HEK293 (cell line): ENCODE measurements at regions not wholly inside any gene's neighbourhood (a gene's known extent, or its start where the extent isn't known, plus 50 kb on each side); places are given as distances from the start of the nearest gene placed in this dataset.

Experiments
- CTCF ChIA-PET: fragments of 350-600 bp; formaldehyde crosslinking; extraction: SDS; loops from one replicate; lab custom pipeline; 2021; ENCODE audit warnings: antibody characterized with exemption; lab: Yijun Ruan, JAX
- POLR2A ChIA-PET: fragments of 300-600 bp; formaldehyde crosslinking; extraction: SDS; loops from one replicate; lab custom pipeline; 2020; ENCODE audit warnings: antibody characterized with exemption, inconsistent platforms; lab: Yijun Ruan, JAX
- H3K27ac ChIP-seq: fragments of 200-500 bp; sonication (Bioruptor generic); 2 replicates; pipeline ENCODE4 v1.5.1; 2014; ENCODE audit warnings: low read depth, low read length, control low read depth, inconsistent platforms; ENCODE audit errors: extremely low read depth
- H3K36me3 ChIP-seq, 2 experiments: fragments of 200-500 bp in 1 of 2; sonication (Bioruptor generic) in 1 of 2; 1 replicate in 1 of 2; 2 replicates in 1 of 2; pipeline ENCODE4 v1.5.1; 2014 to 2017; ENCODE audit warnings: inconsistent platforms in 2 of 2, low read length in 2 of 2; ENCODE audit not compliant: control insufficient read depth in 2 of 2, insufficient read depth in 1 of 2
- H3K4me1 ChIP-seq: fragments of 200-500 bp; sonication (Bioruptor generic); 2 replicates; pipeline ENCODE4 v1.5.1; 2014; ENCODE audit warnings: mild to moderate bottlenecking, low read length, inconsistent platforms; ENCODE audit not compliant: control insufficient read depth, insufficient read depth
- H3K4me3 ChIP-seq: 2 replicates; pipeline ENCODE4 v1.5.1; 2011; ENCODE audit warnings: low read depth, mild to moderate bottlenecking, control low read depth, low read length, moderate library complexity
- H3K9me3 ChIP-seq: fragments of 200-500 bp; sonication (Bioruptor generic); 2 replicates; pipeline ENCODE4 v1.5.1; 2014; ENCODE audit warnings: low read depth, low read length, inconsistent platforms; ENCODE audit not compliant: control insufficient read depth, insufficient read depth
- GLIS2 ChIP-seq: fragments of 450-650 bp; formaldehyde crosslinking; IDR thresholded peaks from 2 replicates; pipeline ENCODE4 v1.5.1; 2016; ENCODE audit warnings: missing biosample characterization, missing genetic modification characterization
- ZBTB17 ChIP-seq: fragments of 450-650 bp; formaldehyde crosslinking; IDR thresholded peaks from 2 replicates; pipeline ENCODE4 v1.5.1; 2016; ENCODE audit warnings: missing biosample characterization, missing genetic modification characterization
- ZBTB8A ChIP-seq: fragments of 450-650 bp; formaldehyde crosslinking; IDR thresholded peaks from 2 replicates; pipeline ENCODE4 v1.5.1; 2016; ENCODE audit warnings: missing biosample characterization, missing genetic modification characterization
- ZIC2 ChIP-seq: fragments of 450-650 bp; formaldehyde crosslinking; IDR thresholded peaks from 2 replicates; pipeline ENCODE4 v1.5.1; 2016; ENCODE audit warnings: missing biosample characterization, missing genetic modification characterization
- ZNF202 ChIP-seq: fragments of 450-650 bp; formaldehyde crosslinking; IDR thresholded peaks from 2 replicates; pipeline ENCODE4 v1.5.1; 2016; ENCODE audit warnings: missing biosample characterization, missing genetic modification characterization, borderline replicate concordance
- ZNF394 ChIP-seq: fragments of 450-650 bp; formaldehyde crosslinking; IDR thresholded peaks from 2 replicates; pipeline ENCODE4 v1.5.1; 2016; ENCODE audit warnings: missing biosample characterization, missing genetic modification characterization, mild to moderate bottlenecking, moderate library complexity, borderline replicate concordance
- ZNF423 ChIP-seq: fragments of 450-650 bp; formaldehyde crosslinking; IDR thresholded peaks from 2 replicates; pipeline ENCODE4 v1.5.1; 2016; ENCODE audit warnings: missing biosample characterization, missing genetic modification characterization
- ZNF629 ChIP-seq: fragments of 450-650 bp; formaldehyde crosslinking; IDR thresholded peaks from 2 replicates; pipeline ENCODE4 v1.5.1; 2017; ENCODE audit warnings: missing biosample characterization, missing genetic modification characterization
- ZNF707 ChIP-seq: fragments of 450-650 bp; formaldehyde crosslinking; IDR thresholded peaks from 2 replicates; pipeline ENCODE4 v1.5.1; 2016; ENCODE audit warnings: missing biosample characterization, missing genetic modification characterization
- ZNF791 ChIP-seq: fragments of 450-650 bp; formaldehyde crosslinking; IDR thresholded peaks from 2 replicates; pipeline ENCODE4 v1.5.1; 2016; ENCODE audit warnings: missing biosample characterization, missing genetic modification characterization
- TF ChIP-seq, protein P1 (sequence below): fragments of 450-650 bp; formaldehyde crosslinking; IDR thresholded peaks from 2 replicates; pipeline ENCODE4 v1.5.1; 2016; ENCODE audit warnings: missing biosample characterization, missing genetic modification characterization
- TF ChIP-seq, protein P2 (sequence below): fragments of 450-650 bp; formaldehyde crosslinking; IDR thresholded peaks from 2 replicates; pipeline ENCODE4 v1.5.1; 2016; ENCODE audit warnings: missing biosample characterization, missing genetic modification characterization
- TF ChIP-seq, protein P3 (sequence below): fragments of 450-650 bp; formaldehyde crosslinking; IDR thresholded peaks from 2 replicates; pipeline ENCODE4 v1.5.1; 2016; ENCODE audit warnings: missing biosample characterization, missing genetic modification characterization
- TF ChIP-seq, protein P4 (sequence below): fragments of 450-650 bp; formaldehyde crosslinking; IDR thresholded peaks from 2 replicates; pipeline ENCODE4 v1.5.1; 2016; ENCODE audit warnings: missing biosample characterization, missing genetic modification characterization
- TF ChIP-seq, protein P5 (sequence below): sonication (generic); formaldehyde crosslinking; IDR thresholded peaks from 2 replicates; pipeline ENCODE4 v1.8.1; 2022; ENCODE audit warnings: mild to moderate bottlenecking, moderate library complexity, missing genetic modification reagents
- TF ChIP-seq, protein P6 (sequence below): fragments of 450-650 bp; formaldehyde crosslinking; IDR thresholded peaks from 2 replicates; pipeline ENCODE4 v1.5.1; 2016; ENCODE audit warnings: missing biosample characterization, missing genetic modification characterization

DNA sequence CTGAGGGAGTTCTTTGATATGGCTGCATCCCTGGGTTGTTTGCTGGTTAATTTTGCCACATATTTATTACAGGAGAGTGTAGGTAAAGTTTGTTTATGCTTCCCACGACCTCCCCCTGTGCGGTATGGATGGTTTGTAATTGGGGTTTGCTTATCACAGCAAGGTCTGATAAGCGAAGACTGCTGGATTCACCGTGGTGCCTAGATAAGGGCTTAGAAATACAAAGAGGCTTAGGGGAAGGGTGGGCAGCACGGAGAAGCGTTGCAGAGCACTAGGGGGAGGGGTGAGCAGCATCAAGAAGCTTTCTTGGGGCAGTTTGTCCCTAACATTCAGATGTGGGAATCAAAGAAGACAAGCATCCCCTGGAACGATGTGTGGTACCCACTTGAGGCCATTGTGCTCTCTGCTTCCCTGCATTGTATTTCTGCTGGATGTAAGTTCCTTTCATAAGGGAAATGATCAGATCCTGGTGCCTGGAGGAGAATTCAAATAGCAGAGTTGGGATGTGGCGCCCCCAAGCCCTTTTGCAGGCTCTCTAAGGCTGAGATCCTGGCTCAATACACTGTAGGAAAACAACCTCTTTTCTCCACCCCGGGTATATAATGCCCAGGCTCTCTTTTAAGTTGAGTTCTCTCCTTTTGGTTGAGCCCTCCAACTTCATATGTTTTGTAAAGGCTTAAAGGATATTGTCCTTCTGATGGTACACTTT, 598.1 kb upstream of the ADGRL4 start:
- no peaks in the 10 kb centered on the region for H3K9me3 ChIP-seq
- H3K27ac ChIP-seq, result no peak overlapping the region
- no peaks in the 10 kb centered on the region for H3K36me3 ChIP-seq
- CTCF ChIA-PET, result no interaction called here
- no peak overlapping the region for H3K4me3 ChIP-seq
- no peak for TF ChIP-seq ZBTB17 (tag by site-specific recombination)
- TF ChIP-seq, protein P1, sequence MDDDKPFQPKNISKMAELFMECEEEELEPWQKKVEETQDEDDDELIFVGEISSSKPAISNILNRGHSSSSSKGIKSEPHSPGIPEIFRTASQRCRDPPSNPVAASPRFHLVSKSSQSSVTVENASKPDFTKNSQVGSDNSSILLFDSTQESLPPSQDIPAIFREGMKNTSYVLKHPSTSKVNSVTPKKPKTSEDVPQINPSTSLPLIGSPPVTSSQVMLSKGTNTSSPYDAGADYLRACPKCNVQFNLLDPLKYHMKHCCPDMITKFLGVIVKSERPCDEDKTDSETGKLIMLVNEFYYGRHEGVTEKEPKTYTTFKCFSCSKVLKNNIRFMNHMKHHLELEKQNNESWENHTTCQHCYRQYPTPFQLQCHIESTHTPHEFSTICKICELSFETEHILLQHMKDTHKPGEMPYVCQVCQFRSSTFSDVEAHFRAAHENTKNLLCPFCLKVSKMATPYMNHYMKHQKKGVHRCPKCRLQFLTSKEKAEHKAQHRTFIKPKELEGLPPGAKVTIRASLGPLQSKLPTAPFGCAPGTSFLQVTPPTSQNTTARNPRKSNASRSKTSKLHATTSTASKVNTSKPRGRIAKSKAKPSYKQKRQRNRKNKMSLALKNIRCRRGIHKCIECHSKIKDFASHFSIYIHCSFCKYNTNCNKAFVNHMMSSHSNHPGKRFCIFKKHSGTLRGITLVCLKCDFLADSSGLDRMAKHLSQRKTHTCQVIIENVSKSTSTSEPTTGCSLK (tag by site-specific recombination), result no peak
- TF ChIP-seq, protein P2, sequence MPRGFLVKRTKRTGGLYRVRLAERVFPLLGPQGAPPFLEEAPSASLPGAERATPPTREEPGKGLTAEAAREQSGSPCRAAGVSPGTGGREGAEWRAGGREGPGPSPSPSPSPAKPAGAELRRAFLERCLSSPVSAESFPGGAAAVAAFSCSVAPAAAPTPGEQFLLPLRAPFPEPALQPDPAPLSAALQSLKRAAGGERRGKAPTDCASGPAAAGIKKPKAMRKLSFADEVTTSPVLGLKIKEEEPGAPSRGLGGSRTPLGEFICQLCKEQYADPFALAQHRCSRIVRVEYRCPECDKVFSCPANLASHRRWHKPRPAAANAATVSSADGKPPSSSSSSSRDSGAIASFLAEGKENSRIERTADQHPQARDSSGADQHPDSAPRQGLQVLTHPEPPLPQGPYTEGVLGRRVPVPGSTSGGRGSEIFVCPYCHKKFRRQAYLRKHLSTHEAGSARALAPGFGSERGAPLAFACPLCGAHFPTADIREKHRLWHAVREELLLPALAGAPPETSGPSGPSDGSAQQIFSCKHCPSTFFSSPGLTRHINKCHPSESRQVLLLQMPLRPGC (tag by site-specific recombination), result no peak
- TF ChIP-seq ZNF423 (tag by site-specific recombination), result no peak
- no peak for TF ChIP-seq ZNF394 (tag by site-specific recombination)
- TF ChIP-seq ZNF202 (tag by site-specific recombination), result no peak
- TF ChIP-seq, protein P3, sequence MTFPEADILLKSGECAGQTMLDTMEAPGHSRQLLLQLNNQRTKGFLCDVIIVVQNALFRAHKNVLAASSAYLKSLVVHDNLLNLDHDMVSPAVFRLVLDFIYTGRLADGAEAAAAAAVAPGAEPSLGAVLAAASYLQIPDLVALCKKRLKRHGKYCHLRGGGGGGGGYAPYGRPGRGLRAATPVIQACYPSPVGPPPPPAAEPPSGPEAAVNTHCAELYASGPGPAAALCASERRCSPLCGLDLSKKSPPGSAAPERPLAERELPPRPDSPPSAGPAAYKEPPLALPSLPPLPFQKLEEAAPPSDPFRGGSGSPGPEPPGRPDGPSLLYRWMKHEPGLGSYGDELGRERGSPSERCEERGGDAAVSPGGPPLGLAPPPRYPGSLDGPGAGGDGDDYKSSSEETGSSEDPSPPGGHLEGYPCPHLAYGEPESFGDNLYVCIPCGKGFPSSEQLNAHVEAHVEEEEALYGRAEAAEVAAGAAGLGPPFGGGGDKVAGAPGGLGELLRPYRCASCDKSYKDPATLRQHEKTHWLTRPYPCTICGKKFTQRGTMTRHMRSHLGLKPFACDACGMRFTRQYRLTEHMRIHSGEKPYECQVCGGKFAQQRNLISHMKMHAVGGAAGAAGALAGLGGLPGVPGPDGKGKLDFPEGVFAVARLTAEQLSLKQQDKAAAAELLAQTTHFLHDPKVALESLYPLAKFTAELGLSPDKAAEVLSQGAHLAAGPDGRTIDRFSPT (tag by site-specific recombination), result no peak
- peak; percentile 45; the same call in 1 of the 2 replicates for TF ChIP-seq ZIC2 (tag by site-specific recombination)
- no peak for TF ChIP-seq GLIS2 (tag by site-specific recombination)
- TF ChIP-seq, protein P4, sequence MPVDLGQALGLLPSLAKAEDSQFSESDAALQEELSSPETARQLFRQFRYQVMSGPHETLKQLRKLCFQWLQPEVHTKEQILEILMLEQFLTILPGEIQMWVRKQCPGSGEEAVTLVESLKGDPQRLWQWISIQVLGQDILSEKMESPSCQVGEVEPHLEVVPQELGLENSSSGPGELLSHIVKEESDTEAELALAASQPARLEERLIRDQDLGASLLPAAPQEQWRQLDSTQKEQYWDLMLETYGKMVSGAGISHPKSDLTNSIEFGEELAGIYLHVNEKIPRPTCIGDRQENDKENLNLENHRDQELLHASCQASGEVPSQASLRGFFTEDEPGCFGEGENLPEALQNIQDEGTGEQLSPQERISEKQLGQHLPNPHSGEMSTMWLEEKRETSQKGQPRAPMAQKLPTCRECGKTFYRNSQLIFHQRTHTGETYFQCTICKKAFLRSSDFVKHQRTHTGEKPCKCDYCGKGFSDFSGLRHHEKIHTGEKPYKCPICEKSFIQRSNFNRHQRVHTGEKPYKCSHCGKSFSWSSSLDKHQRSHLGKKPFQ, result no peak
- no peak for TF ChIP-seq ZNF707 (tag by site-specific recombination)
- peak; percentile 56; the same call in 1 of the 2 replicates for TF ChIP-seq ZBTB8A (tag by site-specific recombination)
- TF ChIP-seq ZNF791 (tag by site-specific recombination), result no peak
- TF ChIP-seq, protein P5, sequence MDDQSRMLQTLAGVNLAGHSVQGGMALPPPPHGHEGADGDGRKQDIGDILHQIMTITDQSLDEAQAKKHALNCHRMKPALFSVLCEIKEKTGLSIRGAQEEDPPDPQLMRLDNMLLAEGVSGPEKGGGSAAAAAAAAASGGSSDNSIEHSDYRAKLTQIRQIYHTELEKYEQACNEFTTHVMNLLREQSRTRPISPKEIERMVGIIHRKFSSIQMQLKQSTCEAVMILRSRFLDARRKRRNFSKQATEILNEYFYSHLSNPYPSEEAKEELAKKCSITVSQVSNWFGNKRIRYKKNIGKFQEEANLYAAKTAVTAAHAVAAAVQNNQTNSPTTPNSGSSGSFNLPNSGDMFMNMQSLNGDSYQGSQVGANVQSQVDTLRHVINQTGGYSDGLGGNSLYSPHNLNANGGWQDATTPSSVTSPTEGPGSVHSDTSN (CRISPR knock-in tag), result no peak
- TF ChIP-seq, protein P6, sequence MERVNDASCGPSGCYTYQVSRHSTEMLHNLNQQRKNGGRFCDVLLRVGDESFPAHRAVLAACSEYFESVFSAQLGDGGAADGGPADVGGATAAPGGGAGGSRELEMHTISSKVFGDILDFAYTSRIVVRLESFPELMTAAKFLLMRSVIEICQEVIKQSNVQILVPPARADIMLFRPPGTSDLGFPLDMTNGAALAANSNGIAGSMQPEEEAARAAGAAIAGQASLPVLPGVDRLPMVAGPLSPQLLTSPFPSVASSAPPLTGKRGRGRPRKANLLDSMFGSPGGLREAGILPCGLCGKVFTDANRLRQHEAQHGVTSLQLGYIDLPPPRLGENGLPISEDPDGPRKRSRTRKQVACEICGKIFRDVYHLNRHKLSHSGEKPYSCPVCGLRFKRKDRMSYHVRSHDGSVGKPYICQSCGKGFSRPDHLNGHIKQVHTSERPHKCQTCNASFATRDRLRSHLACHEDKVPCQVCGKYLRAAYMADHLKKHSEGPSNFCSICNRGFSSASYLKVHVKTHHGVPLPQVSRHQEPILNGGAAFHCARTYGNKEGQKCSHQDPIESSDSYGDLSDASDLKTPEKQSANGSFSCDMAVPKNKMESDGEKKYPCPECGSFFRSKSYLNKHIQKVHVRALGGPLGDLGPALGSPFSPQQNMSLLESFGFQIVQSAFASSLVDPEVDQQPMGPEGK (tag by site-specific recombination), result no peak
- TF ChIP-seq ZNF629 (tag by site-specific recombination), result no peak
- TF ChIP-seq, all 188 proteins: peak for 2
- H3K4me1 ChIP-seq, result no peaks in the 10 kb centered on the region
- POLR2A ChIA-PET, result no interaction called here
